ENCODE measurements at regions not wholly inside any gene's neighbourhood (a gene's known extent, or its start where the extent isn't known, plus 50 kb on each side); places are given as distances from the start of the nearest gene placed in this dataset.

GRCh38 chr6:27019651-27020552 lies 227.6 kb upstream of the PRSS16 start:
- peak overlapping the region; percentile 77 for H3K27ac ChIP-seq
- H3K27me3 ChIP-seq = no peaks in the 10 kb centered on the region
- DNase-seq (ENCODE audit: extremely low spot score in 2 of 2) = no peak
- peak in 1 of 2 donors; percentile 87 for TF ChIP-seq POLR2AphosphoS5 (IDR thresholded peaks at IDR 0.05; ENCODE audit: insufficient read depth in 1 of 2, low read depth in 1 of 2)
- peak in 1 of 2 donors; percentile 38 for TF ChIP-seq POLR2A (IDR thresholded peaks at IDR 0.05)
- no peak for TF ChIP-seq CTCF (IDR thresholded peaks at IDR 0.05)
- H3K4me3 ChIP-seq = peak overlapping the region; percentile 60 to 77
- H3K9me3 ChIP-seq = no peaks in the 10 kb centered on the region
- intact Hi-C loops (cut with DNase I) = no loop called here
- no peaks in the 10 kb centered on the region for H3K36me3 ChIP-seq
- peaks cover 8% of the 10 kb centered on the region for H3K4me1 ChIP-seq

- DNase-seq (ENCODE audit: extremely low spot score in 2 of 2) = no peak
- Histone ChIP-seq H3K27me3 (no peaks in the 10 kb centered on the region), H3K4me3 (peak overlapping the region; percentile 60 to 77), H3K4me1 (peaks cover 8% of the 10 kb centered on the region), H3K36me3 (no peaks in the 10 kb centered on the region), H3K27ac (peak overlapping the region; percentile 77), H3K9me3 (no peaks in the 10 kb centered on the region)
- TF ChIP-seq POLR2AphosphoS5 (IDR thresholded peaks at IDR 0.05; ENCODE audit: insufficient read depth in 1 of 2, low read depth in 1 of 2) (no peak), CTCF (IDR thresholded peaks at IDR 0.05) (no peak), POLR2A (IDR thresholded peaks at IDR 0.05) (no peak)
- intact Hi-C loops (cut with DNase I) = no loop called here
Observed at GRCh38 chr6:27020553-27020880, 227.0 kb upstream of the PRSS16 start.

- peaks cover 8% of the 10 kb centered on the region for H3K4me1 ChIP-seq
- no peak for DNase-seq (ENCODE audit: extremely low spot score in 2 of 2)
- no peak overlapping the region for H3K4me3 ChIP-seq
- H3K36me3 ChIP-seq = no peaks in the 10 kb centered on the region
- intact Hi-C loops (cut with DNase I) = no loop called here
- no peak overlapping the region for H3K27ac ChIP-seq
- H3K9me3 ChIP-seq = no peaks in the 10 kb centered on the region
- no peak for TF ChIP-seq POLR2A (IDR thresholded peaks at IDR 0.05)
- no peak for TF ChIP-seq POLR2AphosphoS5 (IDR thresholded peaks at IDR 0.05; ENCODE audit: insufficient read depth in 1 of 2, low read depth in 1 of 2)
- TF ChIP-seq CTCF (IDR thresholded peaks at IDR 0.05) = no peak
- no peaks in the 10 kb centered on the region for H3K27me3 ChIP-seq
Observed at GRCh38 chr6:27023664-27024063, 223.8 kb upstream of the PRSS16 start.

GRCh38 chr6:27025351-27025750 lies 222.2 kb upstream of the PRSS16 start:
- no peaks in the 10 kb centered on the region for H3K27me3 ChIP-seq
- no peak overlapping the region for H3K4me3 ChIP-seq
- no peak for DNase-seq (ENCODE audit: extremely low spot score in 2 of 2)
- no peaks in the 10 kb centered on the region for H3K4me1 ChIP-seq
- TF ChIP-seq POLR2A (IDR thresholded peaks at IDR 0.05) (no peak), POLR2AphosphoS5 (IDR thresholded peaks at IDR 0.05; ENCODE audit: insufficient read depth in 1 of 2, low read depth in 1 of 2) (no peak), CTCF (IDR thresholded peaks at IDR 0.05) (no peak)
- H3K27ac ChIP-seq = no peak overlapping the region
- intact Hi-C loops (cut with DNase I) = no loop called here
- H3K9me3 ChIP-seq = no peaks in the 10 kb centered on the region
- no peaks in the 10 kb centered on the region for H3K36me3 ChIP-seq

- Histone ChIP-seq H3K4me1 (no peaks in the 10 kb centered on the region), H3K27me3 (no peaks in the 10 kb centered on the region), H3K36me3 (no peaks in the 10 kb centered on the region), H3K4me3 (no peak overlapping the region), H3K9me3 (no peaks in the 10 kb centered on the region), H3K27ac (no peak overlapping the region)
- intact Hi-C loops (cut with DNase I) = no loop called here
- DNase-seq (ENCODE audit: extremely low spot score in 2 of 2) = no peak
- TF ChIP-seq POLR2A (IDR thresholded peaks at IDR 0.05) (no peak), CTCF (IDR thresholded peaks at IDR 0.05) (no peak), POLR2AphosphoS5 (IDR thresholded peaks at IDR 0.05; ENCODE audit: insufficient read depth in 1 of 2, low read depth in 1 of 2) (no peak)
Observed at GRCh38 chr6:27026361-27026760, 221.1 kb upstream of the PRSS16 start.
